WTC11 (cell line): ENCODE measurements at regions not wholly inside any gene's neighbourhood (a gene's known extent, or its start where the extent isn't known, plus 50 kb on each side); places are given as distances from the start of the nearest gene placed in this dataset.

Experiments
- ATAC-seq: fragments of 200-7000 bp; cut with Tn5 transposase; 2 replicates; pipeline ENCODE4 v1.10.0; 2021; ENCODE audit warnings: mild to moderate bottlenecking, moderate library complexity
- CTCF ChIA-PET: fragments of 300-600 bp; sonication (Branson Sonifier 250); formaldehyde crosslinking; loops from one replicate; lab custom pipeline; 2021; ENCODE audit warnings: antibody characterized with exemption; lab: Charles Lee
- POLR2A ChIA-PET: fragments of 350-600 bp; sonication (Branson Sonifier 250); formaldehyde crosslinking; loops from one replicate; lab custom pipeline; 2021; ENCODE audit warnings: antibody characterized with exemption; lab: Charles Lee
- DNase-seq: peaks from one replicate; pipeline ENCODE4 v3.0.0; 2021; ENCODE audit warnings: low spot score
- H3K27ac Mint-ChIP-seq: 2 replicates; pipeline ENCODE4 v1.8.0; 2021; ENCODE audit warnings: mixed read lengths
- H3K27me3 Mint-ChIP-seq: 2 replicates; pipeline ENCODE4 v1.8.0; 2021; ENCODE audit warnings: low read depth, mild to moderate bottlenecking, moderate library complexity, mixed read lengths
- H3K36me3 Mint-ChIP-seq: 2 replicates; pipeline ENCODE4 v1.8.0; 2021; ENCODE audit warnings: mixed read lengths
- H3K4me1 Mint-ChIP-seq: 2 replicates; pipeline ENCODE4 v1.8.0; 2022; ENCODE audit warnings: mixed read lengths
- H3K4me3 Mint-ChIP-seq: 2 replicates; pipeline ENCODE4 v1.8.0; 2021; ENCODE audit warnings: mild to moderate bottlenecking, moderate library complexity, mixed read lengths
- H3K9me3 Mint-ChIP-seq: 2 replicates; pipeline ENCODE4 v1.8.0; 2021; ENCODE audit warnings: mixed read lengths
- CREB1 ChIP-seq: sonication (generic); formaldehyde crosslinking; IDR thresholded peaks from 2 replicates; pipeline ENCODE4 v1.8.0; 2023; ENCODE audit warnings: mild to moderate bottlenecking, missing genetic modification reagents
- EMX1 ChIP-seq: fragments of 250-450 bp; sonication (Bioruptor Pico); IDR thresholded peaks from 2 replicates; pipeline ENCODE4 v1.8.0; 2021; ENCODE audit warnings: mild to moderate bottlenecking
- FOXK1 ChIP-seq: sonication (generic); formaldehyde crosslinking; IDR thresholded peaks from 2 replicates; pipeline ENCODE4 v1.8.0; 2022; ENCODE audit warnings: mild to moderate bottlenecking, moderate library complexity, missing genetic modification reagents
- IRF2 ChIP-seq: sonication (generic); formaldehyde crosslinking; IDR thresholded peaks from 2 replicates; pipeline ENCODE4 v1.8.0; 2022; ENCODE audit warnings: low read depth, missing genetic modification reagents, borderline replicate concordance
- KAT7 ChIP-seq: sonication (generic); formaldehyde crosslinking; IDR thresholded peaks from 2 replicates; pipeline ENCODE4 v1.8.1; 2023; ENCODE audit warnings: missing genetic modification reagents, mild to moderate bottlenecking, borderline replicate concordance
- NFE2L1 ChIP-seq: sonication (generic); formaldehyde crosslinking; IDR thresholded peaks from 2 replicates; pipeline ENCODE4 v1.8.1; 2023; ENCODE audit warnings: missing genetic modification reagents
- SOX15 ChIP-seq: fragments of 250-450 bp; sonication (Bioruptor Pico); IDR thresholded peaks from 2 replicates; pipeline ENCODE4 v1.9.0; 2021; ENCODE audit warnings: mild to moderate bottlenecking
- TCF7 ChIP-seq: sonication (generic); formaldehyde crosslinking; IDR thresholded peaks from 2 replicates; pipeline ENCODE4 v1.8.0; 2022; ENCODE audit warnings: mild to moderate bottlenecking, low read depth, missing genetic modification reagents, moderate library complexity
- TEAD1 ChIP-seq: sonication (generic); formaldehyde crosslinking; IDR thresholded peaks from 2 replicates; pipeline ENCODE4 v1.8.0; 2022; ENCODE audit warnings: mild to moderate bottlenecking, missing genetic modification reagents
- ZNF232 ChIP-seq: sonication (generic); formaldehyde crosslinking; IDR thresholded peaks from 2 replicates; pipeline ENCODE4 v1.8.0; 2022; ENCODE audit warnings: mild to moderate bottlenecking, missing genetic modification reagents
- TF ChIP-seq, protein P1 (sequence below): fragments of 250-450 bp; sonication (Bioruptor Pico); IDR thresholded peaks from 2 replicates; pipeline ENCODE4 v1.9.0; 2021; ENCODE audit warnings: mild to moderate bottlenecking, borderline replicate concordance
- TF ChIP-seq, protein P2 (sequence below): sonication (generic); formaldehyde crosslinking; IDR thresholded peaks from 2 replicates; pipeline ENCODE4 v1.8.1; 2022; ENCODE audit warnings: missing genetic modification reagents, borderline replicate concordance
- TF ChIP-seq, protein P3 (sequence below): sonication (generic); formaldehyde crosslinking; IDR thresholded peaks from 2 replicates; pipeline ENCODE4 v1.8.1; 2023; ENCODE audit warnings: mild to moderate bottlenecking, moderate library complexity, missing genetic modification reagents
- TF ChIP-seq, protein P4 (sequence below): sonication (generic); formaldehyde crosslinking; IDR thresholded peaks from 2 replicates; pipeline ENCODE4 v1.8.0; 2022; ENCODE audit warnings: mild to moderate bottlenecking, missing genetic modification reagents
- TF ChIP-seq, protein P5 (sequence below): sonication (generic); formaldehyde crosslinking; IDR thresholded peaks from 2 replicates; pipeline ENCODE4 v1.8.0; 2022; ENCODE audit warnings: mild to moderate bottlenecking, missing genetic modification reagents
- TF ChIP-seq, protein P6 (sequence below): sonication (generic); formaldehyde crosslinking; IDR thresholded peaks from 2 replicates; pipeline ENCODE4 v1.8.0; 2022; ENCODE audit warnings: missing genetic modification reagents

DNA sequence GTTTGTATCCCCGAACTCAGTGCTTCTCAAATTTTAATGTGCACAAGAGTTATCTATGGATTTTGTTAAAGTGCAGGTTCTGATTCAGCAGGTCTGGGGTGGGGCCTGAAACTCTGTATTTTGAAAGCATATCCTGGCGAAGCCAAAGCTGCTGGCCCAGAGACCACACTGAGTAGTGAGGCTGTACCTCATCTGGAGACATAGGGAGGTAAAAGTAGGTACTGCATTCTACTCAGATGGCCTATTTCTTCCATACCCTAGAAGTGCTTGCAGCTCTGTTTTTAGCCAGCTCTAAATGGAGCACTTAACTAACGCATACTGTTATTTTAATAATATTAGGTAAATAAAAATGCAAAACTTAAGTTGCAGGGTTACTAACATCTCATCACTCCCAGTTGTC is 206.2 kb upstream of the PRNP start (continued):
- TF ChIP-seq SOX15 (CRISPR knock-in tag), result no peak
- TF ChIP-seq, protein P1, sequence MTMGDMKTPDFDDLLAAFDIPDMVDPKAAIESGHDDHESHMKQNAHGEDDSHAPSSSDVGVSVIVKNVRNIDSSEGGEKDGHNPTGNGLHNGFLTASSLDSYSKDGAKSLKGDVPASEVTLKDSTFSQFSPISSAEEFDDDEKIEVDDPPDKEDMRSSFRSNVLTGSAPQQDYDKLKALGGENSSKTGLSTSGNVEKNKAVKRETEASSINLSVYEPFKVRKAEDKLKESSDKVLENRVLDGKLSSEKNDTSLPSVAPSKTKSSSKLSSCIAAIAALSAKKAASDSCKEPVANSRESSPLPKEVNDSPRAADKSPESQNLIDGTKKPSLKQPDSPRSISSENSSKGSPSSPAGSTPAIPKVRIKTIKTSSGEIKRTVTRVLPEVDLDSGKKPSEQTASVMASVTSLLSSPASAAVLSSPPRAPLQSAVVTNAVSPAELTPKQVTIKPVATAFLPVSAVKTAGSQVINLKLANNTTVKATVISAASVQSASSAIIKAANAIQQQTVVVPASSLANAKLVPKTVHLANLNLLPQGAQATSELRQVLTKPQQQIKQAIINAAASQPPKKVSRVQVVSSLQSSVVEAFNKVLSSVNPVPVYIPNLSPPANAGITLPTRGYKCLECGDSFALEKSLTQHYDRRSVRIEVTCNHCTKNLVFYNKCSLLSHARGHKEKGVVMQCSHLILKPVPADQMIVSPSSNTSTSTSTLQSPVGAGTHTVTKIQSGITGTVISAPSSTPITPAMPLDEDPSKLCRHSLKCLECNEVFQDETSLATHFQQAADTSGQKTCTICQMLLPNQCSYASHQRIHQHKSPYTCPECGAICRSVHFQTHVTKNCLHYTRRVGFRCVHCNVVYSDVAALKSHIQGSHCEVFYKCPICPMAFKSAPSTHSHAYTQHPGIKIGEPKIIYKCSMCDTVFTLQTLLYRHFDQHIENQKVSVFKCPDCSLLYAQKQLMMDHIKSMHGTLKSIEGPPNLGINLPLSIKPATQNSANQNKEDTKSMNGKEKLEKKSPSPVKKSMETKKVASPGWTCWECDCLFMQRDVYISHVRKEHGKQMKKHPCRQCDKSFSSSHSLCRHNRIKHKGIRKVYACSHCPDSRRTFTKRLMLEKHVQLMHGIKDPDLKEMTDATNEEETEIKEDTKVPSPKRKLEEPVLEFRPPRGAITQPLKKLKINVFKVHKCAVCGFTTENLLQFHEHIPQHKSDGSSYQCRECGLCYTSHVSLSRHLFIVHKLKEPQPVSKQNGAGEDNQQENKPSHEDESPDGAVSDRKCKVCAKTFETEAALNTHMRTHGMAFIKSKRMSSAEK, result no peak
- TF ChIP-seq, protein P2, sequence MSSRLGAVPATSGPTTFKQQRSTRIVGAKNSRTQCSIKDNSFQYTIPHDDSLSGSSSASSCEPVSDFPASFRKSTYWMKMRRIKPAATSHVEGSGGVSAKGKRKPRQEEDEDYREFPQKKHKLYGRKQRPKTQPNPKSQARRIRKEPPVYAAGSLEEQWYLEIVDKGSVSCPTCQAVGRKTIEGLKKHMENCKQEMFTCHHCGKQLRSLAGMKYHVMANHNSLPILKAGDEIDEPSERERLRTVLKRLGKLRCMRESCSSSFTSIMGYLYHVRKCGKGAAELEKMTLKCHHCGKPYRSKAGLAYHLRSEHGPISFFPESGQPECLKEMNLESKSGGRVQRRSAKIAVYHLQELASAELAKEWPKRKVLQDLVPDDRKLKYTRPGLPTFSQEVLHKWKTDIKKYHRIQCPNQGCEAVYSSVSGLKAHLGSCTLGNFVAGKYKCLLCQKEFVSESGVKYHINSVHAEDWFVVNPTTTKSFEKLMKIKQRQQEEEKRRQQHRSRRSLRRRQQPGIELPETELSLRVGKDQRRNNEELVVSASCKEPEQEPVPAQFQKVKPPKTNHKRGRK (CRISPR knock-in tag), result no peak
- TF ChIP-seq TEAD1 (CRISPR knock-in tag), result no peak

DNA sequence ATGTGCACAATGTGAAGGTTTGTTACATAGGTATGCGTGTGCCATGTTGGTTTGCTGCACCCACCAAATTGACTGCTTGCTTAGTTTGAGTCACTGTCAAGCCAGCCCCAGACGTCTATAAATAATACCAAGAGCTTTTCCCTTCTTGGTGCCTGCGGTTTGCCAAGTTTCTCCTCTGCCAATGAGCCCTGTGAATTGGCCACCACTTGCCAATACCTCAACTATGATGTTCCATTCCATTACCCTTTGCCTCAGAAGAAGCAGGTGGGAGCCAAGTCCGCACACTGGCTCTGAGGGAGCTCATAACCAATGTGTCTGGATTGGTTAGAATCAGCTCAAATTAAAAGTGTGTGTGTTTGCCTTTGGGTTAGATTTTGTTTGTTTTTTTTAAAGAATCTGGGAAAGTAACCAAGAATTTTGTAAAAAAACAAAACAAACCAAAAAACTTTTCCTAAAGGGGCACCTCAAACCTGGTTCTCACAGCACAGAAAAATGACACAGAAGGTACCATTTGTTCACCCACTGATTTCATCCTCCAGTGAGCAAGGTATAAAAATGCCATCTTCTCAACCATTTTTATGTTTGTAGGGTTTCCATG is 209.3 kb upstream of the PRNP start:
- Mint-ChIP-seq H3K9me3 (peaks cover 9% of the 10 kb centered on the region), H3K4me1 (peaks cover 26% of the 10 kb centered on the region), H3K4me3 (no peak overlapping the region), H3K27ac (no peak overlapping the region), H3K36me3 (no peaks in the 10 kb centered on the region), H3K27me3 (no peaks in the 10 kb centered on the region)
- no peak for ATAC-seq
- TF ChIP-seq NFE2L1 (CRISPR knock-in tag) (no peak), IRF2 (CRISPR knock-in tag) (no peak), CREB1 (no peak), TCF7 (no peak), EMX1 (CRISPR knock-in tag) (no peak), KAT7 (CRISPR knock-in tag) (no peak), ZNF232 (no peak), FOXK1 (CRISPR knock-in tag) (no peak)
- TF ChIP-seq, protein P3, sequence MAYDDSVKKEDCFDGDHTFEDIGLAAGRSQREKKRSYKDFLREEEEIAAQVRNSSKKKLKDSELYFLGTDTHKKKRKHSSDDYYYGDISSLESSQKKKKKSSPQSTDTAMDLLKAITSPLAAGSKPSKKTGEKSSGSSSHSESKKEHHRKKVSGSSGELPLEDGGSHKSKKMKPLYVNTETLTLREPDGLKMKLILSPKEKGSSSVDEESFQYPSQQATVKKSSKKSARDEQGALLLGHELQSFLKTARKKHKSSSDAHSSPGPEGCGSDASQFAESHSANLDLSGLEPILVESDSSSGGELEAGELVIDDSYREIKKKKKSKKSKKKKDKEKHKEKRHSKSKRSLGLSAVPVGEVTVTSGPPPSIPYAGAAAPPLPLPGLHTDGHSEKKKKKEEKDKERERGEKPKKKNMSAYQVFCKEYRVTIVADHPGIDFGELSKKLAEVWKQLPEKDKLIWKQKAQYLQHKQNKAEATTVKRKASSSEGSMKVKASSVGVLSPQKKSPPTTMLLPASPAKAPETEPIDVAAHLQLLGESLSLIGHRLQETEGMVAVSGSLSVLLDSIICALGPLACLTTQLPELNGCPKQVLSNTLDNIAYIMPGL (CRISPR knock-in tag), result no peak
- TF ChIP-seq, protein P4, sequence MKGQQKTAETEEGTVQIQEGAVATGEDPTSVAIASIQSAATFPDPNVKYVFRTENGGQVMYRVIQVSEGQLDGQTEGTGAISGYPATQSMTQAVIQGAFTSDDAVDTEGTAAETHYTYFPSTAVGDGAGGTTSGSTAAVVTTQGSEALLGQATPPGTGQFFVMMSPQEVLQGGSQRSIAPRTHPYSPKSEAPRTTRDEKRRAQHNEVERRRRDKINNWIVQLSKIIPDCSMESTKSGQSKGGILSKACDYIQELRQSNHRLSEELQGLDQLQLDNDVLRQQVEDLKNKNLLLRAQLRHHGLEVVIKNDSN, result no peak
- TF ChIP-seq, protein P5, sequence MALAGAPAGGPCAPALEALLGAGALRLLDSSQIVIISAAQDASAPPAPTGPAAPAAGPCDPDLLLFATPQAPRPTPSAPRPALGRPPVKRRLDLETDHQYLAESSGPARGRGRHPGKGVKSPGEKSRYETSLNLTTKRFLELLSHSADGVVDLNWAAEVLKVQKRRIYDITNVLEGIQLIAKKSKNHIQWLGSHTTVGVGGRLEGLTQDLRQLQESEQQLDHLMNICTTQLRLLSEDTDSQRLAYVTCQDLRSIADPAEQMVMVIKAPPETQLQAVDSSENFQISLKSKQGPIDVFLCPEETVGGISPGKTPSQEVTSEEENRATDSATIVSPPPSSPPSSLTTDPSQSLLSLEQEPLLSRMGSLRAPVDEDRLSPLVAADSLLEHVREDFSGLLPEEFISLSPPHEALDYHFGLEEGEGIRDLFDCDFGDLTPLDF (CRISPR knock-in tag), result no peak
- TF ChIP-seq, protein P6, sequence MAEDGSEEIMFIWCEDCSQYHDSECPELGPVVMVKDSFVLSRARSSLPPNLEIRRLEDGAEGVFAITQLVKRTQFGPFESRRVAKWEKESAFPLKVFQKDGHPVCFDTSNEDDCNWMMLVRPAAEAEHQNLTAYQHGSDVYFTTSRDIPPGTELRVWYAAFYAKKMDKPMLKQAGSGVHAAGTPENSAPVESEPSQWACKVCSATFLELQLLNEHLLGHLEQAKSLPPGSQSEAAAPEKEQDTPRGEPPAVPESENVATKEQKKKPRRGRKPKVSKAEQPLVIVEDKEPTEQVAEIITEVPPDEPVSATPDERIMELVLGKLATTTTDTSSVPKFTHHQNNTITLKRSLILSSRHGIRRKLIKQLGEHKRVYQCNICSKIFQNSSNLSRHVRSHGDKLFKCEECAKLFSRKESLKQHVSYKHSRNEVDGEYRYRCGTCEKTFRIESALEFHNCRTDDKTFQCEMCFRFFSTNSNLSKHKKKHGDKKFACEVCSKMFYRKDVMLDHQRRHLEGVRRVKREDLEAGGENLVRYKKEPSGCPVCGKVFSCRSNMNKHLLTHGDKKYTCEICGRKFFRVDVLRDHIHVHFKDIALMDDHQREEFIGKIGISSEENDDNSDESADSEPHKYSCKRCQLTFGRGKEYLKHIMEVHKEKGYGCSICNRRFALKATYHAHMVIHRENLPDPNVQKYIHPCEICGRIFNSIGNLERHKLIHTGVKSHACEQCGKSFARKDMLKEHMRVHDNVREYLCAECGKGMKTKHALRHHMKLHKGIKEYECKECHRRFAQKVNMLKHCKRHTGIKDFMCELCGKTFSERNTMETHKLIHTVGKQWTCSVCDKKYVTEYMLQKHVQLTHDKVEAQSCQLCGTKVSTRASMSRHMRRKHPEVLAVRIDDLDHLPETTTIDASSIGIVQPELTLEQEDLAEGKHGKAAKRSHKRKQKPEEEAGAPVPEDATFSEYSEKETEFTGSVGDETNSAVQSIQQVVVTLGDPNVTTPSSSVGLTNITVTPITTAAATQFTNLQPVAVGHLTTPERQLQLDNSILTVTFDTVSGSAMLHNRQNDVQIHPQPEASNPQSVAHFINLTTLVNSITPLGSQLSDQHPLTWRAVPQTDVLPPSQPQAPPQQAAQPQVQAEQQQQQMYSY (CRISPR knock-in tag), result no peak
- POLR2A ChIA-PET, result no interaction called here
- no peak for DNase-seq
- CTCF ChIA-PET, result no interaction called here
